ENCODE measurements at regions not wholly inside any gene's neighbourhood (a gene's known extent, or its start where the extent isn't known, plus 50 kb on each side); places are given as distances from the start of the nearest gene placed in this dataset.

DNA sequence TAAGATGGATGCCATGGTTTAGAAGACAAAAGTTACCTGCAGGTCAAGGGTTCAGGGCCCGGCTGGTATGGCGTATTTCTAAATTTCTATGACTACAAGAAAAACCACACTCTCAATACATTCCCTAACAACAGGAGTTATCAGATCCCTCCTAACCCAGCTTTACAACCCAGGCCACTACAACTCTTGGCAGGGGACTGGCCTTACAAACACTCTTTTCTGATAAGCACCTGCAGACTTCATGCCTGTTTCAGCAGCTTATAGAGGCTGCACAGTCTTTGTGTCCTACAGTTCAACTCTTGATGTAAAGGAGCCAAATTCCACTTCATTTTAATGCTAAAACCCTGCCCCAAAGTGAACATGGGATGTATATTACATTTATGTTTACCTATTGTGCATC, 461.4 kb downstream of the SIPA1L2 start:
- Histone ChIP-seq H3K36me3 (replicated peaks; ENCODE audit: insufficient read depth, low read length) (no peaks in the 10 kb centered on the region), H3K4me3 (ENCODE audit: low read length) (no peak overlapping the region), H2AFZ (ENCODE audit: low read length) (no peak overlapping the region), H3K4me2 (ENCODE audit: low read depth, low read length) (no peak overlapping the region), H4K20me1 (ENCODE audit: insufficient read depth, low read length) (no peaks in the 10 kb centered on the region), H3K79me2 (ENCODE audit: low read length) (no peaks in the 10 kb centered on the region), H3K9ac (ENCODE audit: low read length) (no peak overlapping the region), H3K4me1 (ENCODE audit: low read length) (0 out of 2 replicates have a peak, but pooled peaks cover 3% of the 10 kb centered on the region), H3K9me2 (replicated peaks; ENCODE audit: insufficient read depth, low read length) (no peaks in the 10 kb centered on the region), H3K27ac (ENCODE audit: low read length) (no peak overlapping the region), H3K9me3 (replicated peaks; ENCODE audit: insufficient read depth, low read length) (no peaks in the 10 kb centered on the region), H3F3A (ENCODE audit: insufficient read depth, low read length) (no peaks in the 10 kb centered on the region), H3K27me3 (replicated peaks; ENCODE audit: insufficient read depth, low read length) (no peaks in the 10 kb centered on the region)
- TF ChIP-seq EZH2phosphoT487 (IDR thresholded peaks at IDR 0.05; ENCODE audit: low read length) (no peak), EZH2 (optimal IDR thresholded peaks at IDR 0.05; ENCODE audit: low read depth, low read length) (no peak)
- TF ChIP-seq, protein P1, sequence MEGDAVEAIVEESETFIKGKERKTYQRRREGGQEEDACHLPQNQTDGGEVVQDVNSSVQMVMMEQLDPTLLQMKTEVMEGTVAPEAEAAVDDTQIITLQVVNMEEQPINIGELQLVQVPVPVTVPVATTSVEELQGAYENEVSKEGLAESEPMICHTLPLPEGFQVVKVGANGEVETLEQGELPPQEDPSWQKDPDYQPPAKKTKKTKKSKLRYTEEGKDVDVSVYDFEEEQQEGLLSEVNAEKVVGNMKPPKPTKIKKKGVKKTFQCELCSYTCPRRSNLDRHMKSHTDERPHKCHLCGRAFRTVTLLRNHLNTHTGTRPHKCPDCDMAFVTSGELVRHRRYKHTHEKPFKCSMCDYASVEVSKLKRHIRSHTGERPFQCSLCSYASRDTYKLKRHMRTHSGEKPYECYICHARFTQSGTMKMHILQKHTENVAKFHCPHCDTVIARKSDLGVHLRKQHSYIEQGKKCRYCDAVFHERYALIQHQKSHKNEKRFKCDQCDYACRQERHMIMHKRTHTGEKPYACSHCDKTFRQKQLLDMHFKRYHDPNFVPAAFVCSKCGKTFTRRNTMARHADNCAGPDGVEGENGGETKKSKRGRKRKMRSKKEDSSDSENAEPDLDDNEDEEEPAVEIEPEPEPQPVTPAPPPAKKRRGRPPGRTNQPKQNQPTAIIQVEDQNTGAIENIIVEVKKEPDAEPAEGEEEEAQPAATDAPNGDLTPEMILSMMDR (IDR thresholded peaks at IDR 0.05; ENCODE audit: low read length): no peak
- DNase-seq: no peak

DNA sequence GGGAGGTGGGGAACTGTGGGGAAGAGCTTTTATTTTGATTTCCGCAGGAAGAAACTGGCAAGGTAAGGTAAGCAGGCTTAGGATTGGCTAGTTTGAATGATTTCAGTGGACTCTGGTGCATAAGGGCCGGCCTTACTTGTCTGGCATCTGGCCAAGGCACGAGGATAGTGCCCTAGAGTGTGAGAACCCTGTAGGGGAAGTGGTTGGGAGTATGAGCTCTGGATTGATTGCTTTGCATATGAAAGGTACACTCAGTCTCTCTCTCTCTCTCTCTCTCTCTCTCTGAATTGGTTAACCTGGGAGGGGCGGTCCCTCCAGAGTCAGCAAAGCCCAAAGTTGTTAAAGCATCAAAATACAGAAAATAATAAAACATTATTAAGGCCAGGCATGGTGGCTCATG, 463.0 kb downstream of the SIPA1L2 start:
- no peak overlapping the region for H3K4me2 ChIP-seq (ENCODE audit: low read depth, low read length)
- H3K4me1 ChIP-seq (ENCODE audit: low read length): no peaks in the 10 kb centered on the region
- no peaks in the 10 kb centered on the region for H3K27me3 ChIP-seq (replicated peaks; ENCODE audit: insufficient read depth, low read length)
- H3K4me3 ChIP-seq (ENCODE audit: low read length): no peak overlapping the region
- H3K9ac ChIP-seq (ENCODE audit: low read length): no peak overlapping the region
- no peaks in the 10 kb centered on the region for H3K9me2 ChIP-seq (replicated peaks; ENCODE audit: insufficient read depth, low read length)
- no peaks in the 10 kb centered on the region for H3K79me2 ChIP-seq (ENCODE audit: low read length)
- no peaks in the 10 kb centered on the region for H3F3A ChIP-seq (ENCODE audit: insufficient read depth, low read length)
- H3K9me3 ChIP-seq (replicated peaks; ENCODE audit: insufficient read depth, low read length): no peaks in the 10 kb centered on the region
- H3K36me3 ChIP-seq (replicated peaks; ENCODE audit: insufficient read depth, low read length): no peaks in the 10 kb centered on the region
- H3K27ac ChIP-seq (ENCODE audit: low read length): no peak overlapping the region
- peak; percentile 54 for DNase-seq
- H4K20me1 ChIP-seq (ENCODE audit: insufficient read depth, low read length): no peaks in the 10 kb centered on the region
- no peak overlapping the region for H2AFZ ChIP-seq (ENCODE audit: low read length)
- TF ChIP-seq EZH2 (optimal IDR thresholded peaks at IDR 0.05; ENCODE audit: low read depth, low read length) (no peak), EZH2phosphoT487 (IDR thresholded peaks at IDR 0.05; ENCODE audit: low read length) (no peak)
- TF ChIP-seq, protein P1 (IDR thresholded peaks at IDR 0.05; ENCODE audit: low read length): no peak

DNA sequence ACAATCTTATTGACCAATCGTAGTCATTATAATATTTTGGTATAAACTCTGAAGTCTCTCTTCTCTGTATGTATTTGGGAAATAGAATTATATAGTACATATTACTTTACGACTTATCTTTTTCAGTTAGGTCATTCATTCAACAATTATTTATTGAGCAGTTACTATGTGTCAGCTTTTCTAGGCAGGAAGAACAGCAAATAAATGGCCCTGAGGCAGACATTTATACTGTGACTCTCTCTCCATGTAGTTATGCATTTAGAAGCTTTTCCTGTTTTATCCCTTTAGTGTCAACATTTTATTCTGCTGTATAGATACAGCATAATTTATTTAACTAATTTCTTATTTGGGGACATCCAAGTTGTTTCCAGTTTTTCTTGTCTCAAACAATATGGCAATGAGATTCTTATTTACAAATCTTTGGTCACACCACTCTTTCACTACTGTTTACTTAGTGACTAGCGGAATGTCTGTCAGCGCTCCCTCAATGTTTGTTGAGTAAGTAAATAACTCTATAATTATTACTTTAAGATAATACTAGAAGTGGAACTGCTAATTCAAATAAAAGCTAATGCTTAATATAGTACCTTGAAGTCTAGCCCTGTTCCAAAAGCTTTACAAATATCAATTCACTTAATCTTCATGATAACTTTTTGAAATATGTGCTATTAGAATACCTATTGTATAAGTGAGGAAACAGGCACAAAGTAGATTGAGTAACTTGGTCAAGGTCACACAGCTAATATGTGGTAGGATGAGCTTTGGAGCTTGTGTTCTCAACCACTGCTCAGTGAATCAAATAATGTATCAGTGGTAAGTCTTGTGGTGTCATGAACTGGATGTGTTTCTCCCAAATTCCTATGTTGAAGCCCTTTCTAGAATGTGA, 465.6 kb downstream of the SIPA1L2 start:
- Histone ChIP-seq H3K9ac (ENCODE audit: low read length) (no peak overlapping the region), H4K20me1 (ENCODE audit: insufficient read depth, low read length) (no peaks in the 10 kb centered on the region), H3K4me2 (ENCODE audit: low read depth, low read length) (no peak overlapping the region), H3K27ac (ENCODE audit: low read length) (no peak overlapping the region), H3K27me3 (replicated peaks; ENCODE audit: insufficient read depth, low read length) (no peaks in the 10 kb centered on the region), H3K9me3 (replicated peaks; ENCODE audit: insufficient read depth, low read length) (no peaks in the 10 kb centered on the region), H3F3A (ENCODE audit: insufficient read depth, low read length) (no peaks in the 10 kb centered on the region), H2AFZ (ENCODE audit: low read length) (no peak overlapping the region), H3K4me3 (ENCODE audit: low read length) (no peak overlapping the region), H3K4me1 (ENCODE audit: low read length) (no peaks in the 10 kb centered on the region), H3K79me2 (ENCODE audit: low read length) (no peaks in the 10 kb centered on the region), H3K9me2 (replicated peaks; ENCODE audit: insufficient read depth, low read length) (no peaks in the 10 kb centered on the region), H3K36me3 (replicated peaks; ENCODE audit: insufficient read depth, low read length) (no peaks in the 10 kb centered on the region)
- TF ChIP-seq, protein P1 (IDR thresholded peaks at IDR 0.05; ENCODE audit: low read length): no peak
- TF ChIP-seq EZH2 (optimal IDR thresholded peaks at IDR 0.05; ENCODE audit: low read depth, low read length): no peak
- no peak for TF ChIP-seq EZH2phosphoT487 (IDR thresholded peaks at IDR 0.05; ENCODE audit: low read length)
- no peak for DNase-seq
